SU-DHL-6 (cell line): ENCODE measurements at regions not wholly inside any gene's neighbourhood (a gene's known extent, or its start where the extent isn't known, plus 50 kb on each side); places are given as distances from the start of the nearest gene placed in this dataset.

ENCODE experiments used
- EZH2phosphoT487 ChIP-seq: fragments of 200-600 bp; sonication (generic), shearing (Covaris generic); conservative IDR thresholded peaks from 2 replicates; pipeline ENCODE4 v1.6.1; 2018; ENCODE audit warnings: mild to moderate bottlenecking, antibody characterized with exemption, low read length, moderate library complexity, mixed read lengths
- TF ChIP-seq, protein P1 (sequence below): fragments of 200-600 bp; sonication (generic); IDR thresholded peaks from one replicate; pipeline ENCODE4 v1.5.1; 2017; ENCODE audit warnings: antibody characterized with exemption, mild to moderate bottlenecking, low read length, moderate library complexity; ENCODE audit not compliant: insufficient read depth, poor library complexity, severe bottlenecking

DNA sequence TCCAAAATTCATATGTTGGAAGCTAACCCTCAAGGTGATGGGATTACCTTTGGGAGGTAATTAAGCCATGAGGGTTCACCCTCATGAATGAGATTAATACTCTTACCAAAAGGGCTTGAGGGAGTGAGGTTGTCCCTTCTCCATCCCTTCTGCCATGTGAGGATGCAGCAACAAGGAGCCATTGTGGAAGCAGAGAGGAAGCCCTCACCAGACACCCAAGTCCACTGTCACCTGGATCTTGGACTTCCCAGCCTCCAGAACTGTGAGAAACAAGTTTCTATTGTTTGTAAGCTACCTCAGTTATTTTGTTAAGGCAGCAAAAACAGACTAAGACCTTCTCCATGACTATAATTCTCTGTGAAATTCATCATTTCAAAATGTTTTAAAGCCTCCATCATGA is 125.7 kb downstream of the FAM124B start:
- TF ChIP-seq, protein P1, sequence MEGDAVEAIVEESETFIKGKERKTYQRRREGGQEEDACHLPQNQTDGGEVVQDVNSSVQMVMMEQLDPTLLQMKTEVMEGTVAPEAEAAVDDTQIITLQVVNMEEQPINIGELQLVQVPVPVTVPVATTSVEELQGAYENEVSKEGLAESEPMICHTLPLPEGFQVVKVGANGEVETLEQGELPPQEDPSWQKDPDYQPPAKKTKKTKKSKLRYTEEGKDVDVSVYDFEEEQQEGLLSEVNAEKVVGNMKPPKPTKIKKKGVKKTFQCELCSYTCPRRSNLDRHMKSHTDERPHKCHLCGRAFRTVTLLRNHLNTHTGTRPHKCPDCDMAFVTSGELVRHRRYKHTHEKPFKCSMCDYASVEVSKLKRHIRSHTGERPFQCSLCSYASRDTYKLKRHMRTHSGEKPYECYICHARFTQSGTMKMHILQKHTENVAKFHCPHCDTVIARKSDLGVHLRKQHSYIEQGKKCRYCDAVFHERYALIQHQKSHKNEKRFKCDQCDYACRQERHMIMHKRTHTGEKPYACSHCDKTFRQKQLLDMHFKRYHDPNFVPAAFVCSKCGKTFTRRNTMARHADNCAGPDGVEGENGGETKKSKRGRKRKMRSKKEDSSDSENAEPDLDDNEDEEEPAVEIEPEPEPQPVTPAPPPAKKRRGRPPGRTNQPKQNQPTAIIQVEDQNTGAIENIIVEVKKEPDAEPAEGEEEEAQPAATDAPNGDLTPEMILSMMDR: no peak
- TF ChIP-seq EZH2phosphoT487: no peak
